Lung (tissue), 11 donors: ENCODE measurements at regions not wholly inside any gene's neighbourhood (a gene's known extent, or its start where the extent isn't known, plus 50 kb on each side); places are given as distances from the start of the nearest gene placed in this dataset.

Experiments used
- ATAC-seq: fragments of 200-7000 bp; cut with Tn5 transposase; one replicate; pipeline ENCODE4 v1.9.1; 2020; ENCODE audit warnings: moderate number of reproducible peaks; ENCODE audit not compliant: insufficient read depth, low FRiP score
- DNase-seq, 3 donors: peaks; one replicate each; pipeline ENCODE4 v3.0.0-alpha.2; 2013 to 2017
- H3K27ac ChIP-seq, 2 donors: one replicate each; pipeline ENCODE4 v1.5.1; 2013; ENCODE audit warnings: mild to moderate bottlenecking in 2 of 2, moderate library complexity in 2 of 2, control low read depth in 1 of 2, inconsistent platforms in 1 of 2, low read depth in 1 of 2, low read length in 1 of 2
- H3K27me3 ChIP-seq, 3 donors: one replicate each; pipeline ENCODE4 v1.5.1; 2013; ENCODE audit warnings: low read length in 2 of 3; ENCODE audit not compliant: control insufficient read depth in 3 of 3, insufficient read depth in 3 of 3
- H3K36me3 ChIP-seq, 4 donors: one replicate each; pipeline ENCODE4 v1.5.1; 2013; ENCODE audit warnings: low read length in 4 of 4, mild to moderate bottlenecking in 1 of 4, moderate library complexity in 1 of 4; ENCODE audit not compliant: control insufficient read depth in 4 of 4, insufficient read depth in 4 of 4
- H3K4me1 ChIP-seq, 5 donors: one replicate each; pipeline ENCODE4 v1.5.1; 2013; ENCODE audit warnings: low read length in 5 of 5, mild to moderate bottlenecking in 2 of 5, moderate library complexity in 1 of 5; ENCODE audit not compliant: control insufficient read depth in 5 of 5, insufficient read depth in 5 of 5
- H3K4me3 ChIP-seq: one replicate; pipeline ENCODE4 v1.5.1; 2013; ENCODE audit warnings: mild to moderate bottlenecking, control low read depth, moderate library complexity
- H3K9ac ChIP-seq, 2 donors: one replicate each; pipeline ENCODE4 v1.5.1; 2013; ENCODE audit warnings: low read length in 2 of 2, control low read depth in 1 of 2; ENCODE audit not compliant: insufficient read depth in 1 of 2
- H3K9me3 ChIP-seq, 4 donors: one replicate each; pipeline ENCODE4 v1.5.1; 2013; ENCODE audit warnings: low read length in 3 of 4, mild to moderate bottlenecking in 1 of 4, moderate library complexity in 1 of 4; ENCODE audit not compliant: control insufficient read depth in 4 of 4, insufficient read depth in 3 of 4
- CTCF ChIP-seq: IDR thresholded peaks from 2 replicates; pipeline ENCODE4 v1.5.1; 2012; ENCODE audit warnings: mild to moderate bottlenecking; ENCODE audit errors: control extremely low read depth, extremely low read depth
- WGBS, 2 donors: extraction: QIAGEN DNeasy Blood & Tissue Kit; methylation state at CpG; one replicate each; pipeline ENCODE4 v1.1.7; 2013; 5-methylcytosine and 5-hydroxymethylcytosine counted together
- donor health status: control.
- donor health status: control.
- donor health status: Bipolar disorder and iron deficiency.
- donor health status: healthy.
- donor health status: DM: yes; HTN: yes; CAD: no.

GRCh38 chr14:38851111-38851510 lies 251.9 kb downstream of the SEC23A start:
- no peak for ATAC-seq
- WGBS, 2 donors = 90 to 96% methylated on average over 3 of the region's 3 CpGs
- TF ChIP-seq CTCF = no peak
- Histone ChIP-seq H3K9me3 (no peaks in the 10 kb centered on the region), H3K9ac (no peak overlapping the region), H3K27me3 (no peaks in the 10 kb centered on the region), H3K4me3 (no peak overlapping the region), H3K36me3 (no peaks in the 10 kb centered on the region), H3K27ac (no peak overlapping the region), H3K4me1 (no peaks in the 10 kb centered on the region)
- no peak for DNase-seq

- Histone ChIP-seq H3K27me3 (no peaks in the 10 kb centered on the region), H3K9me3 (no peaks in the 10 kb centered on the region), H3K4me3 (no peak overlapping the region), H3K36me3 (no peaks in the 10 kb centered on the region), H3K4me1 (no peaks in the 10 kb centered on the region), H3K9ac (no peak overlapping the region), H3K27ac (no peak overlapping the region)
- TF ChIP-seq CTCF = no peak
- ATAC-seq (no peak), DNase-seq (no peak)
- WGBS, 2 donors = 98 to 100% methylated on average over 1 of the region's 1 CpG
Observed at GRCh38 chr14:38850664-38851063, 252.4 kb downstream of the SEC23A start.

- no peaks in the 10 kb centered on the region for H3K4me1 ChIP-seq
- H3K9ac ChIP-seq = no peak overlapping the region
- TF ChIP-seq CTCF = no peak
- H3K36me3 ChIP-seq = no peaks in the 10 kb centered on the region
- H3K27me3 ChIP-seq = no peaks in the 10 kb centered on the region
- DNase-seq (no peak), ATAC-seq (no peak)
- H3K4me3 ChIP-seq = no peak overlapping the region
- H3K27ac ChIP-seq = no peak overlapping the region
- H3K9me3 ChIP-seq = no peaks in the 10 kb centered on the region
- WGBS, 2 donors = 69 to 86% methylated on average over 2 of the region's 2 CpGs
Observed at GRCh38 chr14:38848243-38848935, 254.6 kb downstream of the SEC23A start.

- DNase-seq (no peak), ATAC-seq (no peak)
- 58 to 63% methylated on average over 3 of the region's 3 CpGs for WGBS, 2 donors
- Histone ChIP-seq H3K36me3 (no peaks in the 10 kb centered on the region), H3K27me3 (no peaks in the 10 kb centered on the region), H3K9ac (no peak overlapping the region), H3K9me3 (no peaks in the 10 kb centered on the region), H3K4me1 (no peaks in the 10 kb centered on the region), H3K27ac (no peak overlapping the region), H3K4me3 (no peak overlapping the region)
- no peak for TF ChIP-seq CTCF
Observed at GRCh38 chr14:38847161-38847560, 255.9 kb downstream of the SEC23A start.
